Medulla oblongata (tissue), 1 donor: ENCODE measurements at regions not wholly inside any gene's neighbourhood (a gene's known extent, or its start where the extent isn't known, plus 50 kb on each side); places are given as distances from the start of the nearest gene placed in this dataset.
"Not testable (repeated sequence)": the region's sequence is repeated elsewhere in the genome, so short reads cannot be mapped to it uniquely, and the experiment has no call there.

ENCODE experiments used
- DNase-seq: peaks from one replicate; pipeline ENCODE4 v3.0.0-alpha.2; 2015; ENCODE audit errors: extremely low spot score

DNA sequence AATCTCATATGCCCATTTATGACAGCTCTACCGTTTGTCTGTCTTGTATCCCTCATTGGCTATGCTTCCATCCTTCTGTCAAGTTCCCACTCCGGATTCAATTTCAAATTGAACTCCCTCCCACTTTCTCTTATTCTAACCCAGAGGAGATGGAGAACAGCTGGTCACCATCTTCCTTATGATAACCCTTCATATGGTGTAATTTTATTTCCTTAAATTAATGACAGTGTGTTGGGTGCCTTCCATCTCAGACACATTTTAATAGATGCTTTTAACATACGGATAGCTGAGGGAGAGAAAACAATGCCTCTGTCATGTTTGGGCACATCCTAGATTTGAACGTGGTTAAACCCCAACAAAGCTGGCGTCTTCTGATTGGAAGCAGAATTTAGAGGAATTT, 103.0 kb upstream of the PLXNA2 start:
- no peak for DNase-seq

DNA sequence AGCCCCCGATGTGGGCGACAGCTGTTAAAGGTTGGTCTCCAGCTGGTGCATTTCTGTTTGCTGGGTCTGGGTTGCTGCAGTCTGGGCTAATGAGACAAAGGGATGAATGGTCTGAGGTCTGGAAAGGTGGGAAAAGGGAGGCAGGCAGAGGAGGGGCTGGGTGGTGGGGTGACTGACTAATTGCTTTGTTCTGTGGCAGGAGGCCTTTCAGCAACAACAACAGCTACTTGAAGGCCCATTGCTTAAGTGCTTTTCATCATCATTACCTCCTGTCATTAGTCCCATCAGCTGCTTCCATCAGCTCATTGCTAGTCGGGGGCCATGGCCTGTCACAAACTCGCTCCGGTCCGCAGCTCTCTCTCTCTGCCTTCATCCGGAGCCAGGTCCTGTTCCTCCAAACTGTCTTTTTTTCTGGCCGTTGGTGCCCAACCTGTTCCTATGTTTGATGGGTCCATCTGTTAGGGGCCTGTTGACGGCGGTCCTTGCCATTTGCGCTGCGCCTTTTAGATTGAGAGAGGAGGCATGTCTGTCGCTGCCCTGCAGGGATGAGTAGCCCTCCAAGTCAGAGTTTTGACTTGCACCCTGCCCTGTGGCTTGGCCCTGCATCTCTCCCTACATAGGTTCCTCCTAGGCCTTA, 105.6 kb upstream of the PLXNA2 start:
- no peak for DNase-seq

DNA sequence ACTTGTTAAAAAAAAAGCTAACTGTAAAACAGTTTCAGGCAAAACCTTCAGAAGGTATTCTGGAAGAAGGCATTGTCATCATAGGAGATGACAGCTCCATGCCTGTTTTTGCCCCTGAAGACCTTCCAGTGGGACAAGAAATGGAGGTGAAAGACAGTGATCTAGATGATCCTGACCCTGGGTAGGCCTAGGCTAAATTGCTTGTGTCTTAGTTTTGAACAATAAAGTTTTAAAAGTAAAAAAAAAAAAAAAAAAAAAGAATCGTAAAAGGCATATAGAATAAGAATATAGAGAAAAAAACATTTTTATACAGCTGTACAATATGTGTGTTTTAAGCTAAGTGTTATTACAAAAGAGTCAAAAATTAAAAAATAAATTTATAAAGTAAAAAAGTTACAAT, 106.6 kb upstream of the PLXNA2 start:
- no peak for DNase-seq

DNA sequence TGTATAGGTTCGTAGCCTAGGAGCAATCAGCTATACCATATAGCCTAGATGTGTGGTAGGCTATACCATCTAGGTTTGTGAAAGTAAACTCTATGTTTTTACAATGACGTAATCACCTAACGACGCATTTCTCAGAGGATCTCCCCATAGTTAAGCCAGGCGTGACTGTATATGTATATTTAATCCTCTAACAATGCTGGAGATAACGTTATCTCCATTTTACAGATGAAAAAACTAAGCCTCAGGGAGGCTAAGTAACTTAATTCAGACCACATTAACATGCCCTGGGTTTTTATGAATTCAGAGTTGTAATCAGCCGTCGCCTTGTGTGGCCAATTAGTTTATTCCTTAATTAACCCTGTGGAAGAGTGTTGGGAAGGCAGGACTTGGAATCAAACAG, 107.7 kb upstream of the PLXNA2 start:
- no peak for DNase-seq

DNA sequence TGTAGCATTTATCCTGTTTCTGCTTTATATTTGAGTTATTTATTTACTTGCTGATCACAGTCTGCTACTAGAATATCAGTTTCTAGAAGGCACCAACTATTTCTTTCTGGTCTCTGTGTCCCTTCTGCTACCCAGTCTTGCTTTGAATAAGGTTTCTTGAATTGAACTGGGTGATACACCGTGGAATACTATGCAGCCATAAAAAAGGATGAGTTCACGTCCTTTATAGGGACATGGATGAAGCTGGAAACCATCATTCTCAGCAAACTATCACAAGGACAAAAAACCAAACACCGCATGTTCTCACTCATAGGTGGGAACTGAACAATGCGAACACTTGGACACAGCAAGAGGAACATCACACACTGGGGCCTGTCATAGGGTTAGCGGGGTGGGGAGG, 109.6 kb upstream of the PLXNA2 start:
- DNase-seq, result not testable (repeated sequence)

DNA sequence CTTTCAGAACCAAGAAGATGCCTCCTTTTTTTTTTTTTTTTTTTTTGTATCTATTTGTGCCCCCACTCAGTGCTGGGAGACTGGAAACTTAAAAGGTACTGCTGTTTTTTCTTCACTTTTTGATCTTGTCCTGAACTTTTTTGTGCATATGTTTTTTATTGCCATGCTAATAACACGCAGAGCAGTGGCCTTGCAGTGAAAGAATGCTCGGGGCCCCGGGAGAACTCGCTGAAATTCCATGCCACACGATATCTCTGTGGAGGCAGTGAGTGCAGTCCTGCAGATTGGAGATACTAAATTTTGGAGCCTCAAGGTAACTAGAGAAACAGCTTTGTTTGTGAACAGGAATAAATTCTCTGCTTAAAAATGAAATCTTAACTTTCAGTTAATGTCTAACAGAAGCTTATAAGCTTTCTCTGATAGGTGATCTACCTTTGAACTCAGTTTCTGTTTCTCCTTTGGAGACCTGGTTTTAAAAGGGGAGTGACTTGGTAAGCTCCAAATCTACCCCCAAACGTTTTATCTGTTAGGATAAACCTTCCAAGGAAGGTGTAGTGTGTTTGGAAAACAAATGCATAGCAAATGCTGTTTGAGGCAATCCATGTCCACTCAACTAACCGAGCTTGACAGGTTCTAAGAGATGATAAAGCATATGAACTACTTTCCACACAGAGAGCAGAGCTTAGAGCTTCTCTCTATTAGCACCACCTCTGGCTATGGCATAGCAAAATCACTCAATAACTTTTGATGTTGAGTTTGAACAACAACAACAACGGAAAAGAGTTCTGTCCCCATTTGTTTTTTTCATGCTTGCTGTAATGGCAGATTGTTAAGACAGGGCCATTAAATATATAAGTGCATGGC, 113.7 kb upstream of the PLXNA2 start:
- DNase-seq, result no peak

DNA sequence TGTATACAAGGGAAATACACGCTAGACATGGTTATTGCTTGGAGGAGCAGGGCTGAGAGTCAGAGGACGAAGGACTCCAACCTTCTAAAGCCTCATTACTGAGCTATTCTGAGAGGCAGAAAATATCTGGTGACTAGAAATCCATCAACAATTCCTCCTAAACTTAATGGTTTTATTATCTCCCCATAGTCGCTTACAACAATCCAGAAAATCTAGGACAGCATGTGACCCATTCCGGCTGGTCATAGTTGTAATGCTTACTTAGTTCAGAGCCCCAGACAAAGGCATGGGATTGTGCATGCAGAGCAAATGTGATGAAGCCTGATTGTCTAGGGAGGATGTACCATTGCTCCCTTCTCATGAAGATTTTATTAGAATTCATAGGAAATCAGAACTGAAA, 114.5 kb upstream of the PLXNA2 start:
- DNase-seq, result no peak

DNA sequence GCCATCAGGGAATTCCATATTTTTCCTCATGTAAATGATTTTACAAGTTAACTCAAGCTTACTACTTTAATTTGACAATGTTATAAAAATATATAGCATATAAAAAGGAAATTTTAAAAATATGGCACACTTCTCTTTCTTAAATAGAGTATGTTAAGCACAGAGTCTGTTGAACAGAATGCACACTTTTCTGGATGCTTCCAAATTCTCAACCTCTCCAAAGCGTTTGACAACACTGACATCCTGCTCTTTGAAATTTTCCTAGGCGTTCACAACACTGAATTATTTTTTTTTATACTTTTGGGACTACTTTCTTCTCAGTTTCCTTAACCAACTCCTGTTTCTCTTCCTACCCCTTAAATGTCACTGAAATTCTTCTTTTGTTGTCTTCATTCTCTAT, 117.8 kb upstream of the PLXNA2 start:
- no peak for DNase-seq

DNA sequence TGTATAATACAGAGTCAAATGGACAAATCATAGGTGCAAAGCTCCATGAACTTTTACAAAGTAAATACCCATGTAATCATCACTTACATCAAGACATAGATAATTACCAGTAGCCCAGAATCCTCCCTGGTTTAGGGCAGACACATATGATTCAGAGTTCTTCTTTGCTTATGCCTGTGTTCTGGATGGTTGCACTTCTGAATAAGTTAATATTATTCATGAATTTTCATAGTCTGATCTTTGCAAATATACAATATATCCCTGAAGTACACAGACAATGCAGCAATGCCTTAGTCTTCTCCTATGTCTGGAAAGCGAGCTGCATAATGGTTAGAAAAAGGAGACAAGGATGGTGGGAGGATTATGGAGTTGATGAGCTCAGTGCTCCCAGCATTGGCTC, 122.4 kb upstream of the PLXNA2 start:
- no peak for DNase-seq

DNA sequence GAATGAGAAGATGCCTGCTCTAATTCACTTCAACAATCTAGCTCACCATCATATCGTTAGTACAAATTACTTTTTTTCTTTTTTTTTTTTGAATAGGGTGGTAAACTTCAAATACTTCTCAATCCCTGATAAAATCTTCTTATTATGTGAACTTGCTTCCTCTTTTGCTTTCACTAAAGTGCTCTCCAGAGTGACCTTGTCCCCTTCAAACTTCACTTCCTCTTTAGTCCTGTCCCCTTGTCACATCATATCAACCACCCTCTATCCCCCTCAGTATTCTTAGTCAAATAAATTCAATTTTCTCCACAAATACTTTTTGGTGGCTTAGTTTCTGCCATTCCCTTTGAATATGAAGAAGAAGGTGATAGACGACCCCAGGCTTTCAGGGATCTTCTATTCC, 124.9 kb upstream of the PLXNA2 start:
- no peak for DNase-seq

DNA sequence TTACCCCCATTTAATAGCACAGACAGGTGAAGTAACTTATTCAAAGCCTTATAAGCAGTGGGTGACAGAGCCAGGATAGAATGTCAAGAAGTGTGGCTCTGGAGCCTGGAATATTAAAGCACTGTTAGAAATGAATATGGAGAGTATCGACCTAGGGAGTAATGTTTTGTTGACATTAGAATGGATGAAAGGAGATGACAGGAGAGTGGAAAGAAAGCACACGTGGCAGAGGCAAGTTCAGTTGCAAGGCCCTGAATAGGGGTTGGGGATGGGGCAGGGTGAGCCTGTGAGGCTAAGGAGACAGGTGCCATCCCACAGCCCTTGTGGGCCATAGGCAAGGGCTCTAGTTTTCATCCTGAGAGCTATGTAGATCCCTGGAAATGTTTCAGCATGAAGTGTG, 125.5 kb upstream of the PLXNA2 start:
- DNase-seq, result no peak

DNA sequence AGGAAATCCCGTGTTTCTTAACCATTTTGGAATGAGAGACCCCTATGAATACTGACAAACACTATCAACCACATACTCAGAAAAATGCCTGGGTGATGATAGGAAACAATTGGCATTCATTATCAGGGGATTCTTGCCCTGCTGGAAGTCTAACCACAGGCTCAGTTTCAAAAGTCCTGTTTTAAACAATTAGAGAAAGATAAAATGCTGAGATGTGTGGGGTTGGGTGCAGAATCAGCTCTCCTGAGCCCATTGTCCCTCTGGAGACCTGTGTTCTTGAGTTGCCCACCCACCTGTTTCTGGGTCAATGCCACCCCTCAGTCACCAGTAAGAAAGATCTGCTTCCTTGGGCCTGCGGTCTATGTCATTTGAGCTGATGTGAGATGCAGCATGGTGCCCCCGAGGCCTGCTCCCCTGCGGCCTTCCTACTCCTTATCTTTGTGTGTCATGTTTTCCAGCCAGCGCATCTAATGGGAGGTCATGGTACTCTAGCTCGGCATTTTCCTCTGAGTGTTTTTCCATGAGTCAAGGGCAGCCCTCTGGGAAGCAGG, 130.3 kb upstream of the PLXNA2 start:
- no peak for DNase-seq

DNA sequence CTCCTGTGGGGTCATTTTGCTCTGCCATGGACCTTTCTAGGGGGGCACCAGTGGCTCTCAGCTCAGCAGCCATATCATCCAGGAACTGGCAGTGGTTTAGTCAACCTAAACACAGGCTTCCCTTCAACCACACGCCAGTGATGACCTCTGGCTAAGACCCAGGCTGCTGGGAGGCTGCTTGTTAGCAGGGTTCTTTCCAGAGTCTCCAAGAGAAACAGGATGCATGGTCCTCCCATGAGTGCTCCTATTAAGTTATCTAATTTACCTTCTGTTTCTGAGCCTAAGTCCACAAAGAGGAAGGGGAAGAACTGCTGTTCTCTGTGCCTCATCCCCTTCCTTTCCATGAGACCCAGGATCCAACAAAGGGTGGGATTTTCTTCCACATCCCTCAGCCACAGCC, 137.3 kb upstream of the PLXNA2 start:
- no peak for DNase-seq

DNA sequence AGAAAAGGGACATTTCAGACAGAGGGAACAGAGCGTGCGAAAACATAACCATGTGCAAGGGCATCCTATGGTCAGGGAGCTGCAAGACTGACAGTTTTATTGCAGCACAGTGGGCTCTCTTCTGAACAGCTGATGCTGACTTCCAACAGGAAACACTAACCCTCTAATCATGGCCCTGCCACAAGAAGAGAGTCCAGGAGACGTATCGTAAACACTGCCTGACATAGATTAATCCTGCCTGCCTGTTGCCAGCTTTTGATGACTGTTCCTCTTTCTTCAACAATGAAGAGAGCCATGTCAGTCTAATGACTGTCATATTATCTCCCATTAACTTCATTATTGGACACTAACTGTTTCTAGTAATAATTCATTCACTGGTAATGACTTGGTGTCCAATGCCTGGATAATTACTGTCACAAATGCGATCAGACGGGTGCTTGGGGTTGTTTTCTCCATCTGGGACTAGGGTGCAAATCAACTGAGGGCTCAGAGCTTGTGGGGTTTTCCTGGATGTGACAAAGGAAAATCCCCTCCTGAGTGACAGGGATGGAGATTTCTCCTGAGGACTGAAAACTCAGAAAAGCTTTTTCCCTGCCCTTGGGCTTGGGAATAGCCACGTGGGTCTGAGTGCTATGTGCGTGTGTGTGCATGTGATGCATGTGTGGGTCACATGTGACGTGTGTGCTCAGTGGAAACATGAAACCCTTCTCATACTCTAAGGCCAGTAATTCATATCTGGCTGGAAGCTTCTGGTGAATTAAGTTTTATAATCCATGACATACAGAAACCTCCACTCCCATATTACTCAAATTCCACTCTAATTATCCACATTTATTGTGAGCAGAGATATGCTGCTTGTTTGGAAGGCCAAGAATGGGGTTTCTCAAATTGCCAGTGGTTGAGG, 144.0 kb upstream of the PLXNA2 start:
- no peak for DNase-seq

DNA sequence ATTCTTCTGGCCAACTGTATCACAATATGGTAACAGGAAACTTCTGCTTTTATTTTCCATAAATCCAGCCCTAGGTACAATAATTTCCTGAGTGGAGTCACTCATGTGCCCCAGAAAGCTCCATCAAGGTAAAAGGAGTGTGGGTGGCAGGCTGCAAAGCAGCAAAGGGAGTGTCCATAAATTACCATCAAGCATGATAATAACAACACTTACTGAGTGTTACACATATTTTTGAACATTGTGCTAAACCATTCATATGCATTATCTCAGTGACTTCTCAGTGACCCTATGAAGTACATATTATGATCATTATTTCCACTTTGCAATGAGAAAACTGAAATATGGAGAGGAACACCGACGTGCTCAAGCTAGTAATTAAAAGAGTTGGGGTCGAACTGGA, 149.2 kb upstream of the PLXNA2 start:
- DNase-seq, result no peak

DNA sequence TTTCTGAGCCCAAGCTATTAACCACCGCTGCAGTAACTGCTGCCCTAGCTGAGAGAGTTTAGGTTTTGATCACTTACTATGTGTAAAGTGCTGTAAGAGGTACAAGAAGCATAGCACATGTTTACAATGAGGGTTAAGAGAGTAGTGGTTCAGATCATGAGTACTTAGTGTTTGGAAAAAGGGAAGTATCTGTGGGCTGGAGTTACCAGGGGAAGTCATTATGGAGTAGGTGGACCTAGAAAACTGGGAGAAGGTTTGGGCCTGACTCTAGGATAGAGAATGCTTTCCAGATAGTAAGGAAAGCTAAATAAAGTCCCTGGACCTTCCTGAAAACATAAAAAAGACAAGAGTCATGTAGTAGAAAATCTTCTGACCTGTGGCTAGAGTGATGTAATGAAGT, 149.6 kb upstream of the PLXNA2 start:
- no peak for DNase-seq

DNA sequence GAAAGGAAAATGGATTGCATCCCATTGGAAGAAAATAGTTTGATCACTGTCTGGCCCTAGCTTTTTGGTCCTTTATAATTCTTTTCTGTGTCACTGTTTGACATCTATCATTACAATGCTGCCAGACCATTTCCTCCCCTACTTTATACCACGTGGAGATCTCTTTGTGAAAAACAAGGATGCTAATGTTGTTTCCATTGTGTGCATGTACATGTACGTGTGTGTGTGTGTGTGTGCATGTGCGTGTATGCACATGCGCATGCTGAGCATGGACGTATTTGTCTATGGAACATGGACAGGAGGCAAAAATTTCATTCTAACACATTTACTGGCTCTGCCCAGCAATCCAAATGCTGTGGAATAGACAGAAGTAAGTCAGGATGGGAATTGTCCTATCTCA, 153.1 kb upstream of the PLXNA2 start:
- DNase-seq, result no peak

DNA sequence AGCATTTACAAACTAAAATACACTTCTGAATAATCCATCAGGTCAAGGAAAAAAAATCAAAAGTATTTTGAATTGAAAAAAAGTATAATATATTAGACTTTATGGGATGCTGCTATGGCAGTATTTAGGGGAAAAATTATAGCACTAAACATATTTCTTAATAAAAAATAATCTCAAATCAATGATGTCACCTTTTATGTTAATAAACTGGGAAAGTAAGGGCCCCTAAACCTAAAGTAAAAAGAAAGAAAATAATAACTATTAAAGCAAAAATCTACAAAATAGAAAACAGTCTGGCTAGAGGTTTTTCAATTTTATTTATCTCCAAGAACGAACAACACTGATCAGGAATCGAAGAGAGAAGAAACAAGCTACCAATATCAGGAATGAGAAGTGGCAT, 160.8 kb upstream of the PLXNA2 start:
- no peak for DNase-seq

DNA sequence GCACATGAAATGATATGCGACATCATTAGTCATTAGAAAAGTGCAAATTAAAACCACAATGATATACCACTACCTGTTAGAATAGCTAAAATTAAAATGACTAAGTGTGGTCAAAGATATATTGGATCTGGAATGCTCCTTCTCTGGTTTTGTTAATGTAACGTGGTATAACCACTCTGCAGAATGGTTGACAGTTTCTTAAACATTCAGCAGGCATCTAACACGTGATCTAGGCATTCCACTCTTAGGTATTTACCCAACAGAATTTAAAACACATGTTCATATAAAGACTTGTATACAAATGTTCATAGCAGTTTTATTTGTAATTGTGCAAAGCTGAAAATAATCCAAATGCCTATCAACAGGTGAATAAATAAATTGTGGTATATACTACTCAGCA, 165.0 kb upstream of the PLXNA2 start:
- DNase-seq, result no peak

DNA sequence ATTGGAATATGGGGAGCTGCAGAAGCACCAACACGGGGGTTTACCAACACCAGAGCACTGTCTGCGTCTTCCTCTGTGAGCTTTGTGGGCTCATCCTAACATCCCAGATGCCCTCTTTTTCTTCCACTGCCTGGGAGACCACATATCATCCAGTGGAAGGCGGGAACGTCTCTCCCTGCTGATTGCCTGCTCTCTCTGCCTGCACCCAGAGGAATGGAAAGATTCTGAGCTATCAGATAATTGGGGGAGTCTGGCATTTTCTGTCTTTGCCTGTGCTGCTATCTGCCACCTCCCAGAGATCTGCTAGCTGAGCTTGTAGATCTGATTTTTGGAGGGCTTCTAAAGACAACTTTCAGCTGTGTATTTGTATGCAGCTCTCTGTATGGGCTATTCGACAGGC, 166.2 kb upstream of the PLXNA2 start:
- DNase-seq, result no peak

DNA sequence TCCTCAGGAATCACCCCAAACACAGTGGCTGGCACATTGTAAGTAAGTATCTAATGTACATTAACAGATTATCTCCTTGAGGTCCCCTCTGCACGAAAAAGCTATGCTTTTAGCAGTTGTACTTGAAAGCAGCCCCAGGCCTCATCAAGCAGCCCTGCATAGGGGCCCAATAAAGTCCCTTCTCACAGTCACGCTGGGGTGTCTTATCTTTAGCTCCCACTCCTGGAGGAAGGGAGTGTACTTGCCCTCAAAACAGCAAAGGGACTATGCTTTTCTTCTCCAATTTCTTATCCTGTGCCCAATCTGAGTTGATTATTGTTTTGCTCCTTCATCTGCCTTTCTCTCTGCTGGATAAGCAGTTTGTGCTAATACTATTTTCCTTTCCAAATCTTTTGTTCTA, 168.8 kb upstream of the PLXNA2 start:
- DNase-seq, result no peak

DNA sequence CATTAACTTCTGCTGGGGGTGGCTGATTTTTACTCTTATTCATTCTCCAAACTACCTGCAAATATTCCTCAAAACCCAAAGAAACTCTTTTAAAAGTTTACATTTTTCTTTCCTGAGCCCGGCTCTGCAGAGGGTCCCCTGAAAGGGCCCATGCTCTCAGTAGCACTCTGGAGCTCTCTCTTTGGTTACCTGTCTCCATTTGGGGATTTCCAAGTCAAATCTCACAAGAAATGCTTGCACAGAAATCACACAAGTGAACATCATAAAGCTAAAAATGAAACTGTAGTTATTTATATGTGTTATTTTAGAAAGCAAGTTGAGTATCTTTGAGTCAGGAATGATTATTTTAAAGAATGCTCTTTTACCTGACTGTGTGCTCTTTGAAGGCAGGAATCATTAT, 174.5 kb upstream of the PLXNA2 start:
- no peak for DNase-seq
